ENCODE measurements at regions not wholly inside any gene's neighbourhood (a gene's known extent, or its start where the extent isn't known, plus 50 kb on each side); places are given as distances from the start of the nearest gene placed in this dataset.

DNA sequence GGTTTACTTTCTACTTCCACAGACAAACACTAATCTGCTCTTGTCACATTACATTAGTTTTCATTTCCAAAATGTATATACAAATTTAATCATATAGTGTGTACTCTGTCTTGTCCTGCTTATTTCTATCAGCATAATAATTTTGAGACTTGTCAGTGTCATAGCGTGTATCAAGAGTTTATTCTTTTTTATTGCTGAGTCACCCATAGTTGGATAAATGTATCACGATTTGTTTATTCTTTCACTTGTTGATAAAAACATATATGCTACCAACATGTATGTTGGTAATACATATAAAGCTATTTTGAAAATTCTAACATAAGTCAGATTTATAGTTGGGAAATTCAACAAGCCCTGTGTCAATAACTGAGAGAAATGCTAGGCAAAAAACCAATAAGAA, 261.2 kb downstream of the TRAM1L1 start:
- TF ChIP-seq TCF7L2 (IDR thresholded peaks at IDR 0.05; ENCODE audit: borderline replicate concordance, low read depth, low read length) (no peak), BCL11B (tag by site-specific recombination; IDR thresholded peaks at IDR 0.05; ENCODE audit: low read depth) (no peak), ZNF670 (tag by site-specific recombination; IDR thresholded peaks at IDR 0.05; ENCODE audit: low read depth) (no peak), RBAK (tag by site-specific recombination; IDR thresholded peaks at IDR 0.05) (no peak), ZBTB20 (tag by site-specific recombination; IDR thresholded peaks at IDR 0.05) (no peak)
- TF ChIP-seq, protein P1, sequence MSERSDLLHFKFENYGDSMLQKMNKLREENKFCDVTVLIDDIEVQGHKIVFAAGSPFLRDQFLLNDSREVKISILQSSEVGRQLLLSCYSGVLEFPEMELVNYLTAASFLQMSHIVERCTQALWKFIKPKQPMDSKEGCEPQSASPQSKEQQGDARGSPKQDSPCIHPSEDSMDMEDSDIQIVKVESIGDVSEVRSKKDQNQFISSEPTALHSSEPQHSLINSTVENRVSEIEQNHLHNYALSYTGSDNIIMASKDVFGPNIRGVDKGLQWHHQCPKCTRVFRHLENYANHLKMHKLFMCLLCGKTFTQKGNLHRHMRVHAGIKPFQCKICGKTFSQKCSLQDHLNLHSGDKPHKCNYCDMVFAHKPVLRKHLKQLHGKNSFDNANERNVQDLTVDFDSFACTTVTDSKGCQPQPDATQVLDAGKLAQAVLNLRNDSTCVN (tag by site-specific recombination; optimal IDR thresholded peaks at IDR 0.05): no peak
- TF ChIP-seq, protein P2, sequence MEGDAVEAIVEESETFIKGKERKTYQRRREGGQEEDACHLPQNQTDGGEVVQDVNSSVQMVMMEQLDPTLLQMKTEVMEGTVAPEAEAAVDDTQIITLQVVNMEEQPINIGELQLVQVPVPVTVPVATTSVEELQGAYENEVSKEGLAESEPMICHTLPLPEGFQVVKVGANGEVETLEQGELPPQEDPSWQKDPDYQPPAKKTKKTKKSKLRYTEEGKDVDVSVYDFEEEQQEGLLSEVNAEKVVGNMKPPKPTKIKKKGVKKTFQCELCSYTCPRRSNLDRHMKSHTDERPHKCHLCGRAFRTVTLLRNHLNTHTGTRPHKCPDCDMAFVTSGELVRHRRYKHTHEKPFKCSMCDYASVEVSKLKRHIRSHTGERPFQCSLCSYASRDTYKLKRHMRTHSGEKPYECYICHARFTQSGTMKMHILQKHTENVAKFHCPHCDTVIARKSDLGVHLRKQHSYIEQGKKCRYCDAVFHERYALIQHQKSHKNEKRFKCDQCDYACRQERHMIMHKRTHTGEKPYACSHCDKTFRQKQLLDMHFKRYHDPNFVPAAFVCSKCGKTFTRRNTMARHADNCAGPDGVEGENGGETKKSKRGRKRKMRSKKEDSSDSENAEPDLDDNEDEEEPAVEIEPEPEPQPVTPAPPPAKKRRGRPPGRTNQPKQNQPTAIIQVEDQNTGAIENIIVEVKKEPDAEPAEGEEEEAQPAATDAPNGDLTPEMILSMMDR (tag by site-specific recombination; IDR thresholded peaks at IDR 0.05): no peak
- TF ChIP-seq, protein P3, sequence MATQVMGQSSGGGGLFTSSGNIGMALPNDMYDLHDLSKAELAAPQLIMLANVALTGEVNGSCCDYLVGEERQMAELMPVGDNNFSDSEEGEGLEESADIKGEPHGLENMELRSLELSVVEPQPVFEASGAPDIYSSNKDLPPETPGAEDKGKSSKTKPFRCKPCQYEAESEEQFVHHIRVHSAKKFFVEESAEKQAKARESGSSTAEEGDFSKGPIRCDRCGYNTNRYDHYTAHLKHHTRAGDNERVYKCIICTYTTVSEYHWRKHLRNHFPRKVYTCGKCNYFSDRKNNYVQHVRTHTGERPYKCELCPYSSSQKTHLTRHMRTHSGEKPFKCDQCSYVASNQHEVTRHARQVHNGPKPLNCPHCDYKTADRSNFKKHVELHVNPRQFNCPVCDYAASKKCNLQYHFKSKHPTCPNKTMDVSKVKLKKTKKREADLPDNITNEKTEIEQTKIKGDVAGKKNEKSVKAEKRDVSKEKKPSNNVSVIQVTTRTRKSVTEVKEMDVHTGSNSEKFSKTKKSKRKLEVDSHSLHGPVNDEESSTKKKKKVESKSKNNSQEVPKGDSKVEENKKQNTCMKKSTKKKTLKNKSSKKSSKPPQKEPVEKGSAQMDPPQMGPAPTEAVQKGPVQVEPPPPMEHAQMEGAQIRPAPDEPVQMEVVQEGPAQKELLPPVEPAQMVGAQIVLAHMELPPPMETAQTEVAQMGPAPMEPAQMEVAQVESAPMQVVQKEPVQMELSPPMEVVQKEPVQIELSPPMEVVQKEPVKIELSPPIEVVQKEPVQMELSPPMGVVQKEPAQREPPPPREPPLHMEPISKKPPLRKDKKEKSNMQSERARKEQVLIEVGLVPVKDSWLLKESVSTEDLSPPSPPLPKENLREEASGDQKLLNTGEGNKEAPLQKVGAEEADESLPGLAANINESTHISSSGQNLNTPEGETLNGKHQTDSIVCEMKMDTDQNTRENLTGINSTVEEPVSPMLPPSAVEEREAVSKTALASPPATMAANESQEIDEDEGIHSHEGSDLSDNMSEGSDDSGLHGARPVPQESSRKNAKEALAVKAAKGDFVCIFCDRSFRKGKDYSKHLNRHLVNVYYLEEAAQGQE (tag by site-specific recombination; IDR thresholded peaks at IDR 0.05): no peak
